ENCODE measurements at regions not wholly inside any gene's neighbourhood (a gene's known extent, or its start where the extent isn't known, plus 50 kb on each side); places are given as distances from the start of the nearest gene placed in this dataset.

DNA sequence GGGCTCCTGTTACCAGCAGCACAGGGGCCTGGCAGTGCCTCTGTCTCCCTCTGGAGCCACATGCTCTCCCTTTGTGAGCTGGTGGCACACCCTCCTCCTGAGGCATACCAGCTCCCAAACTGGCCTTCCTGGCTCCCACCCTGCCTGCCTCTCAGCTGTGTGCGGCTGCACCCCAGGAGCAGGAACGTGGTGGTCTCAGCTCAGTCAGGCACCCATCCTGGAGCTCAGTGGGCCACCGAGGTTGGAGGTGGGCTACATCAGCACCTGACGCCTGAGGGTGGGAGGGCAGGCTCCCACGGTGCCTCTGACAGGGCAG, 85.9 kb upstream of the NKX1-1 start:
- Histone ChIP-seq H4K20me1 (replicated peaks; ENCODE audit: control insufficient read depth, insufficient read depth, low read length) (no peaks in the 10 kb centered on the region; the same call in 1 of the 2 replicates), H3K4me1 (replicated peaks in 1 of 2; ENCODE audit: control insufficient read depth in 2 of 2, insufficient read depth in 2 of 2, low read length in 2 of 2) (peaks cover 0 to 46% of the 10 kb centered on the region in 2 experiments; a peak in 2 of 5 replicates), H3K79me2 (ENCODE audit: control insufficient read depth, insufficient read depth, low read length) (no peaks in the 10 kb centered on the region), H3K9me1 (ENCODE audit: control insufficient read depth, insufficient read depth, low read length) (no peaks in the 10 kb centered on the region), H3K27ac (ENCODE audit: extremely low read depth, low read depth, low read length) (no peak overlapping the region), H3K9me3 (replicated peaks; ENCODE audit: control insufficient read depth, insufficient read depth, low read depth, low read length) (no peaks in the 10 kb centered on the region), H3K27me3 (ENCODE audit: control insufficient read depth in 2 of 2, insufficient read depth in 2 of 2, low read length in 2 of 2) (peaks cover 39 to 90% of the 10 kb centered on the region in 2 experiments), H3K4me2 (ENCODE audit: insufficient read depth, low read length) (no peak overlapping the region), H3K36me3 (ENCODE audit: control insufficient read depth, insufficient read depth, low read length) (no peaks in the 10 kb centered on the region), H3K9ac (ENCODE audit: insufficient read depth in 1 of 2, low read depth in 2 of 2, low read length in 2 of 2) (no peak overlapping the region), H3K4me3 (no peak overlapping the region), H2AFZ (ENCODE audit: low read depth, low read length) (no peak overlapping the region)
- in situ Hi-C loops (cut with MboI) (no loop called here), intact Hi-C loops (cut with micrococcal nuclease) (no loop called here)
- CTCF ChIA-PET (ENCODE audit: low intra/inter-chr PET ratio): no interaction called here
- 2% methylated on average over 5 of the region's 5 CpGs for WGBS (ENCODE audit: insufficient coverage, low coverage, missing lambda C conversion rate)
- FAIRE-seq: no peak
- POLR2A ChIA-PET: no interaction called here
- no peak for ATAC-seq
- BruUV-seq (replicated peaks): no TSS peak
- no peak for DNase-seq (ENCODE audit: extremely low read depth in 1 of 4, low spot score in 3 of 4)
- no peak for TF ChIP-seq NFXL1 (CRISPR knock-in tag; IDR thresholded peaks at IDR 0.05)
- TF ChIP-seq, protein P1, sequence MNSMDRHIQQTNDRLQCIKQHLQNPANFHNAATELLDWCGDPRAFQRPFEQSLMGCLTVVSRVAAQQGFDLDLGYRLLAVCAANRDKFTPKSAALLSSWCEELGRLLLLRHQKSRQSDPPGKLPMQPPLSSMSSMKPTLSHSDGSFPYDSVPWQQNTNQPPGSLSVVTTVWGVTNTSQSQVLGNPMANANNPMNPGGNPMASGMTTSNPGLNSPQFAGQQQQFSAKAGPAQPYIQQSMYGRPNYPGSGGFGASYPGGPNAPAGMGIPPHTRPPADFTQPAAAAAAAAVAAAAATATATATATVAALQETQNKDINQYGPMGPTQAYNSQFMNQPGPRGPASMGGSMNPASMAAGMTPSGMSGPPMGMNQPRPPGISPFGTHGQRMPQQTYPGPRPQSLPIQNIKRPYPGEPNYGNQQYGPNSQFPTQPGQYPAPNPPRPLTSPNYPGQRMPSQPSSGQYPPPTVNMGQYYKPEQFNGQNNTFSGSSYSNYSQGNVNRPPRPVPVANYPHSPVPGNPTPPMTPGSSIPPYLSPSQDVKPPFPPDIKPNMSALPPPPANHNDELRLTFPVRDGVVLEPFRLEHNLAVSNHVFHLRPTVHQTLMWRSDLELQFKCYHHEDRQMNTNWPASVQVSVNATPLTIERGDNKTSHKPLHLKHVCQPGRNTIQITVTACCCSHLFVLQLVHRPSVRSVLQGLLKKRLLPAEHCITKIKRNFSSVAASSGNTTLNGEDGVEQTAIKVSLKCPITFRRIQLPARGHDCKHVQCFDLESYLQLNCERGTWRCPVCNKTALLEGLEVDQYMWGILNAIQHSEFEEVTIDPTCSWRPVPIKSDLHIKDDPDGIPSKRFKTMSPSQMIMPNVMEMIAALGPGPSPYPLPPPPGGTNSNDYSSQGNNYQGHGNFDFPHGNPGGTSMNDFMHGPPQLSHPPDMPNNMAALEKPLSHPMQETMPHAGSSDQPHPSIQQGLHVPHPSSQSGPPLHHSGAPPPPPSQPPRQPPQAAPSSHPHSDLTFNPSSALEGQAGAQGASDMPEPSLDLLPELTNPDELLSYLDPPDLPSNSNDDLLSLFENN (IDR thresholded peaks at IDR 0.05; ENCODE audit: low read depth in 2 of 2, low read length in 2 of 2): no peak
- no peak for TF ChIP-seq SIRT6 (IDR thresholded peaks at IDR 0.05; ENCODE audit: low read depth, low read length)
- no peak for TF ChIP-seq PTTG1 (tag; IDR thresholded peaks at IDR 0.05; ENCODE audit: low read depth)
- TF ChIP-seq, protein P2, sequence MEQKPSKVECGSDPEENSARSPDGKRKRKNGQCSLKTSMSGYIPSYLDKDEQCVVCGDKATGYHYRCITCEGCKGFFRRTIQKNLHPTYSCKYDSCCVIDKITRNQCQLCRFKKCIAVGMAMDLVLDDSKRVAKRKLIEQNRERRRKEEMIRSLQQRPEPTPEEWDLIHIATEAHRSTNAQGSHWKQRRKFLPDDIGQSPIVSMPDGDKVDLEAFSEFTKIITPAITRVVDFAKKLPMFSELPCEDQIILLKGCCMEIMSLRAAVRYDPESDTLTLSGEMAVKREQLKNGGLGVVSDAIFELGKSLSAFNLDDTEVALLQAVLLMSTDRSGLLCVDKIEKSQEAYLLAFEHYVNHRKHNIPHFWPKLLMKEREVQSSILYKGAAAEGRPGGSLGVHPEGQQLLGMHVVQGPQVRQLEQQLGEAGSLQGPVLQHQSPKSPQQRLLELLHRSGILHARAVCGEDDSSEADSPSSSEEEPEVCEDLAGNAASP (IDR thresholded peaks at IDR 0.05): no peak
- no peak for TF ChIP-seq EHMT2 (IDR thresholded peaks at IDR 0.05)
- TF ChIP-seq, protein P3, sequence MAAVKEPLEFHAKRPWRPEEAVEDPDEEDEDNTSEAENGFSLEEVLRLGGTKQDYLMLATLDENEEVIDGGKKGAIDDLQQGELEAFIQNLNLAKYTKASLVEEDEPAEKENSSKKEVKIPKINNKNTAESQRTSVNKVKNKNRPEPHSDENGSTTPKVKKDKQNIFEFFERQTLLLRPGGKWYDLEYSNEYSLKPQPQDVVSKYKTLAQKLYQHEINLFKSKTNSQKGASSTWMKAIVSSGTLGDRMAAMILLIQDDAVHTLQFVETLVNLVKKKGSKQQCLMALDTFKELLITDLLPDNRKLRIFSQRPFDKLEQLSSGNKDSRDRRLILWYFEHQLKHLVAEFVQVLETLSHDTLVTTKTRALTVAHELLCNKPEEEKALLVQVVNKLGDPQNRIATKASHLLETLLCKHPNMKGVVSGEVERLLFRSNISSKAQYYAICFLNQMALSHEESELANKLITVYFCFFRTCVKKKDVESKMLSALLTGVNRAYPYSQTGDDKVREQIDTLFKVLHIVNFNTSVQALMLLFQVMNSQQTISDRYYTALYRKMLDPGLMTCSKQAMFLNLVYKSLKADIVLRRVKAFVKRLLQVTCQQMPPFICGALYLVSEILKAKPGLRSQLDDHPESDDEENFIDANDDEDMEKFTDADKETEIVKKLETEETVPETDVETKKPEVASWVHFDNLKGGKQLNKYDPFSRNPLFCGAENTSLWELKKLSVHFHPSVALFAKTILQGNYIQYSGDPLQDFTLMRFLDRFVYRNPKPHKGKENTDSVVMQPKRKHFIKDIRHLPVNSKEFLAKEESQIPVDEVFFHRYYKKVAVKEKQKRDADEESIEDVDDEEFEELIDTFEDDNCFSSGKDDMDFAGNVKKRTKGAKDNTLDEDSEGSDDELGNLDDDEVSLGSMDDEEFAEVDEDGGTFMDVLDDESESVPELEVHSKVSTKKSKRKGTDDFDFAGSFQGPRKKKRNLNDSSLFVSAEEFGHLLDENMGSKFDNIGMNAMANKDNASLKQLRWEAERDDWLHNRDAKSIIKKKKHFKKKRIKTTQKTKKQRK (IDR thresholded peaks at IDR 0.05; ENCODE audit: borderline replicate concordance, low read depth, low read length): no peak
- TF ChIP-seq ZNF830 (CRISPR knock-in tag; IDR thresholded peaks at IDR 0.05): no peak
- no peak for TF ChIP-seq FOXA3 (CRISPR knock-in tag; conservative IDR thresholded peaks at IDR 0.05 in 1 of 2, IDR thresholded peaks at IDR 0.05 in 1 of 2)
- no peak for TF ChIP-seq DACH1 (IDR thresholded peaks at IDR 0.05; ENCODE audit: partially characterized antibody)
- TF ChIP-seq, protein P4, sequence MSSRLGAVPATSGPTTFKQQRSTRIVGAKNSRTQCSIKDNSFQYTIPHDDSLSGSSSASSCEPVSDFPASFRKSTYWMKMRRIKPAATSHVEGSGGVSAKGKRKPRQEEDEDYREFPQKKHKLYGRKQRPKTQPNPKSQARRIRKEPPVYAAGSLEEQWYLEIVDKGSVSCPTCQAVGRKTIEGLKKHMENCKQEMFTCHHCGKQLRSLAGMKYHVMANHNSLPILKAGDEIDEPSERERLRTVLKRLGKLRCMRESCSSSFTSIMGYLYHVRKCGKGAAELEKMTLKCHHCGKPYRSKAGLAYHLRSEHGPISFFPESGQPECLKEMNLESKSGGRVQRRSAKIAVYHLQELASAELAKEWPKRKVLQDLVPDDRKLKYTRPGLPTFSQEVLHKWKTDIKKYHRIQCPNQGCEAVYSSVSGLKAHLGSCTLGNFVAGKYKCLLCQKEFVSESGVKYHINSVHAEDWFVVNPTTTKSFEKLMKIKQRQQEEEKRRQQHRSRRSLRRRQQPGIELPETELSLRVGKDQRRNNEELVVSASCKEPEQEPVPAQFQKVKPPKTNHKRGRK (tag; IDR thresholded peaks at IDR 0.05): no peak
- TF ChIP-seq TAF9B (IDR thresholded peaks at IDR 0.05; ENCODE audit: partially characterized antibody): no peak
- no peak for TF ChIP-seq ETV5 (CRISPR knock-in tag; IDR thresholded peaks at IDR 0.05; ENCODE audit: low read depth)

All from K562 (cell line).